ENCODE measurements at regions not wholly inside any gene's neighbourhood (a gene's known extent, or its start where the extent isn't known, plus 50 kb on each side); places are given as distances from the start of the nearest gene placed in this dataset.

GRCh38 chr10:61128196-61128595, 184.2 kb upstream of the RHOBTB1 start:
- FAIRE-seq (no peak), DNase-seq (ENCODE audit: low read depth, low spot score) (no peak)

GRCh38 chr10:61125560-61126170, 181.7 kb upstream of the RHOBTB1 start:
- H3K9me3 ChIP-seq (ENCODE audit: control insufficient read depth, low read depth, low read length), result no peaks in the 10 kb centered on the region
- no peak overlapping the region for H3K4me3 ChIP-seq (ENCODE audit: control insufficient read depth in 2 of 3, extremely low read depth in 1 of 3, insufficient read depth in 2 of 3, low read depth in 1 of 3, low read length in 3 of 3)
- FAIRE-seq (no peak), DNase-seq (ENCODE audit: low read depth, low spot score) (no peak)
- H4K20me1 ChIP-seq (ENCODE audit: control insufficient read depth, extremely low read depth, insufficient read depth, low read length), result no peaks in the 10 kb centered on the region
- no peaks in the 10 kb centered on the region for H3K79me2 ChIP-seq (ENCODE audit: control insufficient read depth, insufficient read depth, low read length)
- H3K4me2 ChIP-seq (ENCODE audit: control insufficient read depth, extremely low read depth, insufficient read depth, low read depth, low read length), result no peak overlapping the region
- H3K36me3 ChIP-seq (ENCODE audit: control insufficient read depth in 2 of 2, extremely low read depth in 1 of 2, insufficient read depth in 2 of 2, low read length in 2 of 2), result no peaks in the 10 kb centered on the region
- H3K9me1 ChIP-seq (ENCODE audit: control insufficient read depth, extremely low read depth, insufficient read depth, low read length), result no peaks in the 10 kb centered on the region
- no peak overlapping the region for H3K9ac ChIP-seq (ENCODE audit: control insufficient read depth, extremely low read depth, insufficient read depth, low read length)
- dilution Hi-C loops (cut with MboI; ENCODE audit: extremely low pct_ligation_motif_present, low sequenced_read_pairs), result no loop called here
- TF ChIP-seq CTCF (optimal IDR thresholded peaks at IDR 0.05 in 1 of 3, IDR thresholded peaks at IDR 0.05 in 1 of 3, conservative IDR thresholded peaks at IDR 0.05 in 1 of 3; ENCODE audit: extremely low read depth in 1 of 3, insufficient read depth in 2 of 3, low read length in 3 of 3) (no peak), EZH2 (IDR thresholded peaks at IDR 0.05; ENCODE audit: low read length) (no peak)
- H2AFZ ChIP-seq (ENCODE audit: control insufficient read depth, low read length), result no peak overlapping the region
- no peaks in the 10 kb centered on the region for H3K4me1 ChIP-seq (ENCODE audit: control insufficient read depth, extremely low read depth, insufficient read depth, low read length)
- H3K27ac ChIP-seq (ENCODE audit: control insufficient read depth, insufficient read depth, low read length), result no peak overlapping the region
- no peaks in the 10 kb centered on the region for H3K27me3 ChIP-seq (ENCODE audit: control insufficient read depth, extremely low read depth, insufficient read depth, low read length)

More at GRCh38 chr10:61128196-61128595, 184.2 kb upstream of the RHOBTB1 start:
- no peak overlapping the region for H3K4me2 ChIP-seq (ENCODE audit: control insufficient read depth, extremely low read depth, insufficient read depth, low read depth, low read length)
- H3K4me1 ChIP-seq (ENCODE audit: control insufficient read depth, extremely low read depth, insufficient read depth, low read length), result no peaks in the 10 kb centered on the region
- H3K79me2 ChIP-seq (ENCODE audit: control insufficient read depth, insufficient read depth, low read length), result no peaks in the 10 kb centered on the region
- H3K9me1 ChIP-seq (ENCODE audit: control insufficient read depth, extremely low read depth, insufficient read depth, low read length), result no peaks in the 10 kb centered on the region
- H3K36me3 ChIP-seq (ENCODE audit: control insufficient read depth in 2 of 2, extremely low read depth in 1 of 2, insufficient read depth in 2 of 2, low read length in 2 of 2), result no peaks in the 10 kb centered on the region
- no peak overlapping the region for H3K4me3 ChIP-seq (ENCODE audit: control insufficient read depth in 2 of 3, extremely low read depth in 1 of 3, insufficient read depth in 2 of 3, low read depth in 1 of 3, low read length in 3 of 3)
- no peak overlapping the region for H3K9ac ChIP-seq (ENCODE audit: control insufficient read depth, extremely low read depth, insufficient read depth, low read length)
- no peaks in the 10 kb centered on the region for H4K20me1 ChIP-seq (ENCODE audit: control insufficient read depth, extremely low read depth, insufficient read depth, low read length)
- dilution Hi-C loops (cut with MboI; ENCODE audit: extremely low pct_ligation_motif_present, low sequenced_read_pairs), result no loop called here
- TF ChIP-seq CTCF (optimal IDR thresholded peaks at IDR 0.05 in 1 of 3, IDR thresholded peaks at IDR 0.05 in 1 of 3, conservative IDR thresholded peaks at IDR 0.05 in 1 of 3; ENCODE audit: extremely low read depth in 1 of 3, insufficient read depth in 2 of 3, low read length in 3 of 3) (no peak), EZH2 (IDR thresholded peaks at IDR 0.05; ENCODE audit: low read length) (no peak)
- H3K27me3 ChIP-seq (ENCODE audit: control insufficient read depth, extremely low read depth, insufficient read depth, low read length), result no peaks in the 10 kb centered on the region
- no peaks in the 10 kb centered on the region for H3K9me3 ChIP-seq (ENCODE audit: control insufficient read depth, low read depth, low read length)
- H2AFZ ChIP-seq (ENCODE audit: control insufficient read depth, low read length), result no peak overlapping the region
- no peak overlapping the region for H3K27ac ChIP-seq (ENCODE audit: control insufficient read depth, insufficient read depth, low read length)

Data from keratinocyte (primary cell).